ENCODE measurements at regions not wholly inside any gene's neighbourhood (a gene's known extent, or its start where the extent isn't known, plus 50 kb on each side); places are given as distances from the start of the nearest gene placed in this dataset.

GRCh38 chr1:90362163-90362562 is 354.9 kb downstream of the BARHL2 start:
- Mint-ChIP-seq H3K27ac (no peak overlapping the region), H3K4me1 (peaks cover 7% of the 10 kb centered on the region), H3K9me3 (no peaks in the 10 kb centered on the region), H3K4me3 (no peak overlapping the region), H3K36me3 (ENCODE audit: low read depth) (no peaks in the 10 kb centered on the region), H3K27me3 (ENCODE audit: insufficient read depth) (no peaks in the 10 kb centered on the region)
- Histone ChIP-seq H3K27me3 (ENCODE audit: control insufficient read depth, insufficient read depth, low read length, poor library complexity, severe bottlenecking) (no peaks in the 10 kb centered on the region), H3K4me1 (ENCODE audit: control insufficient read depth, insufficient read depth, low read length) (no peaks in the 10 kb centered on the region), H3K36me3 (ENCODE audit: control insufficient read depth, insufficient read depth, low read length) (no peaks in the 10 kb centered on the region), H3K4me3 (ENCODE audit: low read length) (no peak overlapping the region), H3K9me3 (ENCODE audit: control insufficient read depth, low read length) (no peaks in the 10 kb centered on the region), H3K9ac (ENCODE audit: extremely low read depth, low read length, poor library complexity, severe bottlenecking) (no peak overlapping the region), H3K27ac (ENCODE audit: low read depth, low read length) (no peak overlapping the region)
- WGBS, 2 experiments (ENCODE audit: insufficient coverage in 1 of 2, insufficient read length in 1 of 2), result 94 to 100% methylated on average over 2 of the region's 2 CpGs
- no peak for TF ChIP-seq CTCF (conservative IDR thresholded peaks at IDR 0.05)
- no peak for DNase-seq

- no peak for TF ChIP-seq CTCF (conservative IDR thresholded peaks at IDR 0.05)
- no peaks in the 10 kb centered on the region for H3K4me1 ChIP-seq (ENCODE audit: control insufficient read depth, insufficient read depth, low read length)
- H3K27ac ChIP-seq (ENCODE audit: low read depth, low read length), result no peak overlapping the region
- H3K27me3 Mint-ChIP-seq (ENCODE audit: insufficient read depth), result no peaks in the 10 kb centered on the region
- no peaks in the 10 kb centered on the region for H3K27me3 ChIP-seq (ENCODE audit: control insufficient read depth, insufficient read depth, low read length, poor library complexity, severe bottlenecking)
- H3K4me1 Mint-ChIP-seq, result peaks cover 7% of the 10 kb centered on the region
- no peaks in the 10 kb centered on the region for H3K9me3 ChIP-seq (ENCODE audit: control insufficient read depth, low read length)
- H3K36me3 Mint-ChIP-seq (ENCODE audit: low read depth), result no peaks in the 10 kb centered on the region
- no peaks in the 10 kb centered on the region for H3K9me3 Mint-ChIP-seq
- WGBS, 2 experiments (ENCODE audit: insufficient coverage in 1 of 2, insufficient read length in 1 of 2), result 96% methylated on average over 1 of the region's 1 CpG; no CpG with 5 or more reads in 1 of the 2 experiments
- H3K27ac Mint-ChIP-seq, result no peak overlapping the region
- no peak overlapping the region for H3K4me3 ChIP-seq (ENCODE audit: low read length)
- H3K36me3 ChIP-seq (ENCODE audit: control insufficient read depth, insufficient read depth, low read length), result no peaks in the 10 kb centered on the region
- H3K4me3 Mint-ChIP-seq, result no peak overlapping the region
- no peak overlapping the region for H3K9ac ChIP-seq (ENCODE audit: extremely low read depth, low read length, poor library complexity, severe bottlenecking)
- DNase-seq, result no peak
These were observed 356.1 kb downstream of the BARHL2 start for GRCh38 chr1:90361026-90361425.

GRCh38 chr1:90359994-90360393 is 357.1 kb downstream of the BARHL2 start:
- Mint-ChIP-seq H3K36me3 (ENCODE audit: low read depth) (no peaks in the 10 kb centered on the region), H3K4me3 (no peak overlapping the region), H3K27ac (no peak overlapping the region), H3K9me3 (no peaks in the 10 kb centered on the region), H3K4me1 (peaks cover 7% of the 10 kb centered on the region), H3K27me3 (ENCODE audit: insufficient read depth) (no peaks in the 10 kb centered on the region)
- 90% methylated on average over 4 to 6 of the region's 6 CpGs for WGBS, 2 experiments (ENCODE audit: insufficient coverage in 1 of 2, insufficient read length in 1 of 2)
- Histone ChIP-seq H3K4me1 (ENCODE audit: control insufficient read depth, insufficient read depth, low read length) (no peaks in the 10 kb centered on the region), H3K9me3 (ENCODE audit: control insufficient read depth, low read length) (no peaks in the 10 kb centered on the region), H3K4me3 (ENCODE audit: low read length) (no peak overlapping the region), H3K9ac (ENCODE audit: extremely low read depth, low read length, poor library complexity, severe bottlenecking) (no peak overlapping the region), H3K27me3 (ENCODE audit: control insufficient read depth, insufficient read depth, low read length, poor library complexity, severe bottlenecking) (no peaks in the 10 kb centered on the region), H3K36me3 (ENCODE audit: control insufficient read depth, insufficient read depth, low read length) (no peaks in the 10 kb centered on the region), H3K27ac (ENCODE audit: low read depth, low read length) (no peak overlapping the region)
- TF ChIP-seq CTCF (conservative IDR thresholded peaks at IDR 0.05), result no peak
- peak; percentile 47 for DNase-seq

Data from endodermal cell (in vitro differentiated cells).